Gastrocnemius medialis (tissue), 4 donors: ENCODE measurements at regions not wholly inside any gene's neighbourhood (a gene's known extent, or its start where the extent isn't known, plus 50 kb on each side); places are given as distances from the start of the nearest gene placed in this dataset.

Experiments used
- ATAC-seq, 2 donors: fragments of 150-250 bp; one replicate each; pipeline ENCODE4 v1.9.1; 2016
- DNase-seq, 2 donors: peaks; one replicate each; pipeline ENCODE4 v3.0.0-alpha.2; 2019
- H3K27ac ChIP-seq, 4 donors: fragments of 200-600 bp; sonication (generic); 1 replicate in 1 of 4; 2 replicates in 3 of 4; pipeline ENCODE4 v1.5.1; 2016 to 2018; ENCODE audit warnings: mild to moderate bottlenecking in 2 of 4, moderate library complexity in 1 of 4
- H3K27me3 ChIP-seq, 3 donors: fragments of 200-600 bp; sonication (generic) in 2 of 3; 1 replicate in 1 of 3; 2 replicates in 2 of 3; pipeline versions ENCODE4 v1.5.1 to v1.6.0; 2016 to 2019; ENCODE audit warnings: mild to moderate bottlenecking in 1 of 3, moderate library complexity in 1 of 3
- H3K36me3 ChIP-seq, 2 donors: fragments of 200-600 bp; sonication (generic) in 1 of 2; one replicate each; pipeline ENCODE4 v1.5.1; 2017 to 2018
- H3K4me1 ChIP-seq, 2 donors: fragments of 200-600 bp; sonication (generic) in 1 of 2; one replicate each; pipeline ENCODE4 v1.5.1; 2016 to 2017; ENCODE audit warnings: mild to moderate bottlenecking in 2 of 2
- H3K4me3 ChIP-seq, 4 donors: fragments of 200-600 bp; sonication (generic) in 3 of 4; 1 replicate in 1 of 4; 2 replicates in 3 of 4; pipeline ENCODE4 v1.5.1; 2016 to 2019; ENCODE audit warnings: mild to moderate bottlenecking in 2 of 4
- H3K9me3 ChIP-seq, 3 donors: fragments of 200-600 bp; sonication (generic) in 2 of 3; 1 replicate in 1 of 3; 2 replicates in 2 of 3; pipeline ENCODE4 v1.5.1; 2016 to 2019
- POLR2A ChIP-seq, 2 donors: fragments of 450-650 bp; IDR thresholded peaks; one replicate each; pipeline ENCODE4 v1.6.1; 2017; ENCODE audit warnings: antibody characterized with exemption in 2 of 2, mild to moderate bottlenecking in 2 of 2, moderate library complexity in 2 of 2
- in situ Hi-C, 4 donors: fragments of 200-750 bp; cut with MboI; loops; one replicate each; pipeline versions ENCODE4 v1.15.0 to v1.8.0; 2017; ENCODE audit warnings: low sequenced_read_pairs in 4 of 4
- intact Hi-C: fragments of 100-400 bp; cut with DNase I; formaldehyde crosslinking; loops from one replicate; pipeline ENCODE4 v1.15.1; 2023; ENCODE audit warnings: low total_unique reads
- TF ChIP-seq, protein P1 (sequence below), 5 experiments: fragments of 450-650 bp in 3 of 5; fragments of 200-600 bp in 2 of 5; sonication (generic) in 2 of 5; IDR thresholded peaks in 4 of 5; conservative IDR thresholded peaks in 1 of 5; 1 replicate in 4 of 5; 2 replicates in 1 of 5; pipeline ENCODE4 v1.5.1; 2016 to 2019; ENCODE audit warnings: antibody characterized with exemption in 5 of 5, mild to moderate bottlenecking in 3 of 5, moderate library complexity in 3 of 5

- Histone ChIP-seq H3K4me3 (no peak overlapping the region), H3K27ac (no peak overlapping the region), H3K9me3 (no peaks in the 10 kb centered on the region), H3K36me3 (no peaks in the 10 kb centered on the region), H3K4me1 (no peaks in the 10 kb centered on the region), H3K27me3 (no peaks in the 10 kb centered on the region)
- in situ Hi-C loops, result no loop called here
- ATAC-seq (no peak), DNase-seq (no peak)
- intact Hi-C loops, result no loop called here
- TF ChIP-seq, protein P1, sequence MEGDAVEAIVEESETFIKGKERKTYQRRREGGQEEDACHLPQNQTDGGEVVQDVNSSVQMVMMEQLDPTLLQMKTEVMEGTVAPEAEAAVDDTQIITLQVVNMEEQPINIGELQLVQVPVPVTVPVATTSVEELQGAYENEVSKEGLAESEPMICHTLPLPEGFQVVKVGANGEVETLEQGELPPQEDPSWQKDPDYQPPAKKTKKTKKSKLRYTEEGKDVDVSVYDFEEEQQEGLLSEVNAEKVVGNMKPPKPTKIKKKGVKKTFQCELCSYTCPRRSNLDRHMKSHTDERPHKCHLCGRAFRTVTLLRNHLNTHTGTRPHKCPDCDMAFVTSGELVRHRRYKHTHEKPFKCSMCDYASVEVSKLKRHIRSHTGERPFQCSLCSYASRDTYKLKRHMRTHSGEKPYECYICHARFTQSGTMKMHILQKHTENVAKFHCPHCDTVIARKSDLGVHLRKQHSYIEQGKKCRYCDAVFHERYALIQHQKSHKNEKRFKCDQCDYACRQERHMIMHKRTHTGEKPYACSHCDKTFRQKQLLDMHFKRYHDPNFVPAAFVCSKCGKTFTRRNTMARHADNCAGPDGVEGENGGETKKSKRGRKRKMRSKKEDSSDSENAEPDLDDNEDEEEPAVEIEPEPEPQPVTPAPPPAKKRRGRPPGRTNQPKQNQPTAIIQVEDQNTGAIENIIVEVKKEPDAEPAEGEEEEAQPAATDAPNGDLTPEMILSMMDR (IDR thresholded peaks at IDR 0.05 in 4 of 5, conservative IDR thresholded peaks at IDR 0.05 in 1 of 5), result no peak
- no peak for TF ChIP-seq POLR2A (IDR thresholded peaks at IDR 0.05)
Measured at GRCh38 chr12:84643993-84644392, 268.6 kb downstream of the SLC6A15 start.

DNA sequence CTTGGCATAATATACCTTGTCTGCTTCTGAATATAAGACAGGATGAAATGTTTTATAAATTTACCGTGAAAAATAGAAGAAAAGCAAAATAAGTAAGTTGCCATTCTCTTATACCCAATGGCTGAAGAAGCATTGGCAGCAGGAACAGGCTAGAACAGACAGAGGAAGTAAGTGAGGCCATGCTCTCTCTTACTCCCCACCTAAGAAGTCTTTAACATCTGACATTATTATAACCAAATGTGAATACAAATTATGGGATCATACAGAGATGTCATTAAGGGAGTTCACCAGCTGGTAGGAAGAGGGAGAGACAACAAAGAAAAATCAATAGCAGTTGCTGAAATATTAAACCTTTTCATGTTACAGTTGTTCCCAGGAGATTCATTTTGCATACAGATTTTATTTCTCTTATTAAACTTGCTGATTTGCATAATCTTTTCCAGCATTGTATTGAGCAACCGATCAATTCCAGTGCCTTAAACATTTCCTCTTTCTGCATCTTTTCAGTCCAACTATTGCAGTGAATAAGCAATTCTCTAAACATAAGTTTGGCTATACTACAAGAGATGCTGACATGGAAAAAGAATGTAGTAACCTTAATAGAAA, 270.6 kb downstream of the SLC6A15 start:
- intact Hi-C loops, result no loop called here
- ATAC-seq (no peak), DNase-seq (no peak)
- no peaks in the 10 kb centered on the region for H3K27me3 ChIP-seq
- H3K4me3 ChIP-seq, result no peak overlapping the region
- no peaks in the 10 kb centered on the region for H3K4me1 ChIP-seq
- no peak for TF ChIP-seq POLR2A (IDR thresholded peaks at IDR 0.05)
- TF ChIP-seq, protein P1 (IDR thresholded peaks at IDR 0.05 in 4 of 5, conservative IDR thresholded peaks at IDR 0.05 in 1 of 5), result no peak
- in situ Hi-C loops, result no loop called here
- no peaks in the 10 kb centered on the region for H3K9me3 ChIP-seq
- no peak overlapping the region for H3K27ac ChIP-seq
- H3K36me3 ChIP-seq, result no peaks in the 10 kb centered on the region

GRCh38 chr12:84638811-84639368, 273.7 kb downstream of the SLC6A15 start:
- Histone ChIP-seq H3K4me1 (no peaks in the 10 kb centered on the region), H3K9me3 (no peaks in the 10 kb centered on the region), H3K36me3 (no peaks in the 10 kb centered on the region), H3K4me3 (no peak overlapping the region), H3K27me3 (no peaks in the 10 kb centered on the region), H3K27ac (no peak overlapping the region)
- intact Hi-C loops (no loop called here), in situ Hi-C loops (no loop called here)
- ATAC-seq (no peak), DNase-seq (no peak)
- TF ChIP-seq, protein P1 (IDR thresholded peaks at IDR 0.05 in 4 of 5, conservative IDR thresholded peaks at IDR 0.05 in 1 of 5), result no peak
- no peak for TF ChIP-seq POLR2A (IDR thresholded peaks at IDR 0.05)

GRCh38 chr12:84637926-84638325, 274.7 kb downstream of the SLC6A15 start:
- intact Hi-C loops (no loop called here), in situ Hi-C loops (no loop called here)
- DNase-seq, result no peak
- no peaks in the 10 kb centered on the region for H3K9me3 ChIP-seq
- no peaks in the 10 kb centered on the region for H3K36me3 ChIP-seq
- no peak overlapping the region for H3K4me3 ChIP-seq
- no peaks in the 10 kb centered on the region for H3K27me3 ChIP-seq
- no peak for ATAC-seq
- H3K4me1 ChIP-seq, result no peaks in the 10 kb centered on the region
- TF ChIP-seq, protein P1 (IDR thresholded peaks at IDR 0.05 in 4 of 5, conservative IDR thresholded peaks at IDR 0.05 in 1 of 5), result no peak
- TF ChIP-seq POLR2A (IDR thresholded peaks at IDR 0.05), result no peak
- no peak overlapping the region for H3K27ac ChIP-seq
